ENCODE measurements at regions not wholly inside any gene's neighbourhood (a gene's known extent, or its start where the extent isn't known, plus 50 kb on each side); places are given as distances from the start of the nearest gene placed in this dataset.

DNA sequence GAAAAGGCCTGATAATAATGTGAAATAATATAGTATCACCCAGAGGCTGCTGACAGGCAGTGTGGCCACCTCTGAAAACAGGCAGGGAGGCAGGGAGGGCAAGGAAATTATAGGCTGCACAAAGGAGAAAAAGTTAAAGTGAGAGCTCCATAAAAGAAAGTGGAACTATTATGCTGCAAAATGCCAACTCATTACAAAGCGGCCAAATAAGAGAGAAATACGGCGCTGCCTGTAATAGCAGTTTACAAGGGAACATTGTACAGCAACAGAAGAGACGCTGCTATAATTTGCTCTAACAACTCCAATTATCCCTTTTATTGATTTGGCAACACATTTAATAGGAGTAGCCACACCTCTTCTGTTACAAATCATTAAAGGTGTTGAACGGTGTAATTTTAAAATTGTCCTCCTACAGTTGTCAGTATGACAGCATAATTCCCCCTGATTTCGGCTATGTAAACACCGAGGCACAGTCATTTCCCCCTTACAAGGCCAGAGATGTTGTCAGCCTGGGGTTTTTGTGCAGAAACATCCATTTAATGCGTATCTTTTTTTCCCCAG lies 120.3 kb downstream of the MRM1 start:
- no peaks in the 10 kb centered on the region for H3K36me3 ChIP-seq (ENCODE audit: insufficient read depth, low read length)
- peak overlapping the region; percentile 94 for H3K27ac ChIP-seq (ENCODE audit: low read length)
- no peak for TF ChIP-seq EZH2 (IDR thresholded peaks at IDR 0.05; ENCODE audit: borderline replicate concordance, low read depth, low read length, severe bottlenecking)
- H3K27me3 ChIP-seq (ENCODE audit: insufficient read depth, low read length, poor library complexity), result no peaks in the 10 kb centered on the region
- H3K79me2 ChIP-seq (ENCODE audit: insufficient read depth, low read length), result no peaks in the 10 kb centered on the region
- DNase-seq (peak; percentile 5), ATAC-seq (ENCODE audit: insufficient read depth, low read depth) (peak; percentile 11; the same call in 2 of the 3 replicates)
- no peaks in the 10 kb centered on the region for H3K9me3 ChIP-seq (ENCODE audit: insufficient read depth, low read length, severe bottlenecking)
- peak overlapping the region; percentile 7 to 60; a peak in 2 of 4 replicates for H3K4me3 ChIP-seq (ENCODE audit: low read depth in 1 of 2, low read length in 2 of 2)
- H4K20me1 ChIP-seq (ENCODE audit: insufficient read depth, low read length), result no peaks in the 10 kb centered on the region
- peak overlapping the region; percentile 84 for H3K4me2 ChIP-seq (ENCODE audit: insufficient read depth, low read length)
- H3K9ac ChIP-seq (ENCODE audit: low read depth, low read length), result peak overlapping the region; percentile 63
- H2AFZ ChIP-seq (ENCODE audit: low read depth, low read length), result peak overlapping the region; percentile 86
- peaks cover 28% of the 10 kb centered on the region for H3K4me1 ChIP-seq (ENCODE audit: insufficient read depth, low read length)

DNA sequence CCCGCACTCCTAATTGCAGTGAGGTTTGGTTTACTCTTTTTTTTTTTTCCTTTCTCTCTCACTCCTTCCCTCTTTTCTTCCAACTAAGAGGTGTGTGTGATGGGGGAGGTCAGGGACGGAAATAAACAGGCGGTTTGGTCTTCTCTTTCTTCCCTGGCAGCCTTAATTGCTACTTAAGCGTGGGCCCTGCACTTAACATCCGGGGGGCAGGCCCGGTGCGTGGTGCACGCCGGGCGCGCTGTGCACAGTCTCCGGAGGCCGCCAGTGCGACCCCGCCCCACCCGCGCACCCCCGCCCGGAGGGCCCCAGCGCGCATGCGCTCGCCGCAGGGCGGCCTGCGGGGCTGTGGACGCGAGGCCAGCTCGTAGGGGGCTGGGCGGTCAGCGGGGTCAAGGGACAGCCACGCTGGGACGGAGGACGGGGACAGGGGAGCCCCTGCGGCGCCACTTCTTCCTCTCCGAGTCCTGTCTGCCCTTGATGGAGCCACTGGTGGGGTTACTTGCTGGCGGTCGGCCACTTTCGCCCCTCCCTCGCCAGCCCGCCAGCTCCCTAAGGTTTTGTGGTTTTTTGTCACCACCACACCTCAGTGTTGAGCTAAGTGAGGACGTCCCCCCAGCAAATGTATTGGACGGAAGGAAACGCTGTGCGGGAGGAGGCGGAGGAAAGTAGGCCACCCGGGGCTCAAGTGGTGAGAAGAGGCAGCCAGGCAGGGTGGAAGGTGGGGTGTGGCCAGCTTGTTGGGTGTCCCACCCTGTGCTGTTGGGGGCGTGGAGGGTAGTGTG lies 120.9 kb downstream of the MRM1 start:
- peak; percentile 99 for ATAC-seq (ENCODE audit: insufficient read depth, low read depth)
- Histone ChIP-seq H3K27me3 (ENCODE audit: insufficient read depth, low read length, poor library complexity) (no peaks in the 10 kb centered on the region), H2AFZ (ENCODE audit: low read depth, low read length) (peak overlapping the region; percentile 91), H3K4me2 (ENCODE audit: insufficient read depth, low read length) (peak overlapping the region; percentile 84), H3K4me3 (ENCODE audit: low read depth in 1 of 2, low read length in 2 of 2) (peak overlapping the region; percentile 10 to 60; a peak in 3 of 4 replicates), H3K79me2 (ENCODE audit: insufficient read depth, low read length) (no peaks in the 10 kb centered on the region), H3K36me3 (ENCODE audit: insufficient read depth, low read length) (no peaks in the 10 kb centered on the region), H3K27ac (ENCODE audit: low read length) (peak overlapping the region; percentile 94), H3K9ac (ENCODE audit: low read depth, low read length) (peak overlapping the region; percentile 63), H3K4me1 (ENCODE audit: insufficient read depth, low read length) (peaks cover 29% of the 10 kb centered on the region), H4K20me1 (ENCODE audit: insufficient read depth, low read length) (no peaks in the 10 kb centered on the region), H3K9me3 (ENCODE audit: insufficient read depth, low read length, severe bottlenecking) (no peaks in the 10 kb centered on the region)
- TF ChIP-seq, protein P1, sequence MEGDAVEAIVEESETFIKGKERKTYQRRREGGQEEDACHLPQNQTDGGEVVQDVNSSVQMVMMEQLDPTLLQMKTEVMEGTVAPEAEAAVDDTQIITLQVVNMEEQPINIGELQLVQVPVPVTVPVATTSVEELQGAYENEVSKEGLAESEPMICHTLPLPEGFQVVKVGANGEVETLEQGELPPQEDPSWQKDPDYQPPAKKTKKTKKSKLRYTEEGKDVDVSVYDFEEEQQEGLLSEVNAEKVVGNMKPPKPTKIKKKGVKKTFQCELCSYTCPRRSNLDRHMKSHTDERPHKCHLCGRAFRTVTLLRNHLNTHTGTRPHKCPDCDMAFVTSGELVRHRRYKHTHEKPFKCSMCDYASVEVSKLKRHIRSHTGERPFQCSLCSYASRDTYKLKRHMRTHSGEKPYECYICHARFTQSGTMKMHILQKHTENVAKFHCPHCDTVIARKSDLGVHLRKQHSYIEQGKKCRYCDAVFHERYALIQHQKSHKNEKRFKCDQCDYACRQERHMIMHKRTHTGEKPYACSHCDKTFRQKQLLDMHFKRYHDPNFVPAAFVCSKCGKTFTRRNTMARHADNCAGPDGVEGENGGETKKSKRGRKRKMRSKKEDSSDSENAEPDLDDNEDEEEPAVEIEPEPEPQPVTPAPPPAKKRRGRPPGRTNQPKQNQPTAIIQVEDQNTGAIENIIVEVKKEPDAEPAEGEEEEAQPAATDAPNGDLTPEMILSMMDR (IDR thresholded peaks at IDR 0.05; ENCODE audit: borderline replicate concordance, extremely low read depth, low read length, poor library complexity, severe bottlenecking), result no peak
- no peak for TF ChIP-seq EZH2 (IDR thresholded peaks at IDR 0.05; ENCODE audit: borderline replicate concordance, low read depth, low read length, severe bottlenecking)
- DNase-seq, result peak; percentile 90

DNA sequence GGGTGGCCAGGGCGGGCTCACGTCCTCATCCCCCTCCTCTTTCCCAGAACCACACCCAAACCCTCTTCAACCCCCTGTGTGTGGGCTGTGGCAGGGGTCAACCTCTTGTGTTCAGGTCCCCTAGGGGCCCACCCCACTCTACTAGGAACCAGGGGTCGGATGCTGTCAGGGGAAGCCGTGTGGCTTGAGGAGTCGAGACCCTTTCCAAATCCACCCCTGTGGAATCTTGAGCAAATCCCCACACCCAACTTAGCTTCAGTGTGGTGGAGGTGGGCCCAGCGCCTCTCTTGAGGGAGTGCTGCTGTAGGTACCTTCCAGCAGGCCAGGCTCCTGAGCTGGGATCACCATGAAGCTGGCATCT lies 121.5 kb downstream of the MRM1 start:
- Histone ChIP-seq H3K27ac (ENCODE audit: low read length) (peak overlapping the region; percentile 81), H3K36me3 (ENCODE audit: insufficient read depth, low read length) (no peaks in the 10 kb centered on the region), H3K4me3 (ENCODE audit: low read depth in 1 of 2, low read length in 2 of 2) (peak overlapping the region in 1 of 2 experiments; percentile 60; a peak in 2 of 4 replicates), H3K9ac (ENCODE audit: low read depth, low read length) (peak overlapping the region; percentile 63), H3K27me3 (ENCODE audit: insufficient read depth, low read length, poor library complexity) (no peaks in the 10 kb centered on the region), H3K4me1 (ENCODE audit: insufficient read depth, low read length) (peaks cover 35% of the 10 kb centered on the region), H3K9me3 (ENCODE audit: insufficient read depth, low read length, severe bottlenecking) (no peaks in the 10 kb centered on the region), H3K4me2 (ENCODE audit: insufficient read depth, low read length) (peak overlapping the region; percentile 84), H2AFZ (ENCODE audit: low read depth, low read length) (peak overlapping the region; percentile 91), H4K20me1 (ENCODE audit: insufficient read depth, low read length) (no peaks in the 10 kb centered on the region), H3K79me2 (ENCODE audit: insufficient read depth, low read length) (no peaks in the 10 kb centered on the region)
- no peak for DNase-seq
- no peak for ATAC-seq (ENCODE audit: insufficient read depth, low read depth)
- no peak for TF ChIP-seq EZH2 (IDR thresholded peaks at IDR 0.05; ENCODE audit: borderline replicate concordance, low read depth, low read length, severe bottlenecking)
- TF ChIP-seq, protein P1 (IDR thresholded peaks at IDR 0.05; ENCODE audit: borderline replicate concordance, extremely low read depth, low read length, poor library complexity, severe bottlenecking), result no peak

DNA sequence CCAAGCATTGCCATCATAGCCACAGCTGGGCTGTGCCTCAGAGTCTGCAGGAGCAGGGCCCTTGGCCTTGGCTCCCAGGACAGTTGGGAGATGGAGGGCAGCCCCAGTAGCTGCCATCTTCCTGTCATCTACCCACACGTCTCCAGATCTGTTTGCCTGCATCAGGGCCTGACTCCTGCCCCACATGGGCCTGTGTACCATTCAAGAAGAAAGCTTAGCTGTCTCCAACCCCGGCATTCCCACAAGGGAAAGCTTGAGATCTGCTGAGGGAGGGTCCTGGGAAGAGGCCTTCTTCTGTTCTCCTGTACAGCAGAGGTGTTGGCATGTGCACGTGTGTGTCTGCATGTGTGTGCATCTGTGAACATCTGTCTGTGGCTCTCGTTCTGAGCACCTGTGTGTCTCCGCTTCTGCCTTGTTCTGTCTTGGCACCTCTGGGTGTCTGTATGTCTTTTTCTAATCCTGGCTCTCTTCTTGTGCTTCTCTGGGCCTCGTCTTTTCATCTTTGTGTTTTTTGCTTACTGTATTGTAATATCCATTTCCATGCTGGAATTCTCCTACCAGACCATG lies 122.2 kb downstream of the MRM1 start:
- Histone ChIP-seq H4K20me1 (ENCODE audit: insufficient read depth, low read length) (no peaks in the 10 kb centered on the region), H3K27me3 (ENCODE audit: insufficient read depth, low read length, poor library complexity) (no peaks in the 10 kb centered on the region), H3K79me2 (ENCODE audit: insufficient read depth, low read length) (no peaks in the 10 kb centered on the region), H2AFZ (ENCODE audit: low read depth, low read length) (no peak overlapping the region), H3K9me3 (ENCODE audit: insufficient read depth, low read length, severe bottlenecking) (no peaks in the 10 kb centered on the region), H3K4me2 (ENCODE audit: insufficient read depth, low read length) (peak overlapping the region; percentile 84), H3K9ac (ENCODE audit: low read depth, low read length) (peak overlapping the region; percentile 63; the same call in 1 of the 2 replicates), H3K27ac (ENCODE audit: low read length) (peak overlapping the region; percentile 2; the same call in 1 of the 2 replicates), H3K4me1 (ENCODE audit: insufficient read depth, low read length) (peaks cover 42% of the 10 kb centered on the region), H3K36me3 (ENCODE audit: insufficient read depth, low read length) (no peaks in the 10 kb centered on the region), H3K4me3 (ENCODE audit: low read depth in 1 of 2, low read length in 2 of 2) (no peak overlapping the region)
- no peak for DNase-seq
- TF ChIP-seq EZH2 (IDR thresholded peaks at IDR 0.05; ENCODE audit: borderline replicate concordance, low read depth, low read length, severe bottlenecking), result no peak
- TF ChIP-seq, protein P1 (IDR thresholded peaks at IDR 0.05; ENCODE audit: borderline replicate concordance, extremely low read depth, low read length, poor library complexity, severe bottlenecking), result no peak
- ATAC-seq (ENCODE audit: insufficient read depth, low read depth), result no peak

Data from DND-41 (cell line).